ENCODE measurements at regions not wholly inside any gene's neighbourhood (a gene's known extent, or its start where the extent isn't known, plus 50 kb on each side); places are given as distances from the start of the nearest gene placed in this dataset.

- TF ChIP-seq, protein P1, sequence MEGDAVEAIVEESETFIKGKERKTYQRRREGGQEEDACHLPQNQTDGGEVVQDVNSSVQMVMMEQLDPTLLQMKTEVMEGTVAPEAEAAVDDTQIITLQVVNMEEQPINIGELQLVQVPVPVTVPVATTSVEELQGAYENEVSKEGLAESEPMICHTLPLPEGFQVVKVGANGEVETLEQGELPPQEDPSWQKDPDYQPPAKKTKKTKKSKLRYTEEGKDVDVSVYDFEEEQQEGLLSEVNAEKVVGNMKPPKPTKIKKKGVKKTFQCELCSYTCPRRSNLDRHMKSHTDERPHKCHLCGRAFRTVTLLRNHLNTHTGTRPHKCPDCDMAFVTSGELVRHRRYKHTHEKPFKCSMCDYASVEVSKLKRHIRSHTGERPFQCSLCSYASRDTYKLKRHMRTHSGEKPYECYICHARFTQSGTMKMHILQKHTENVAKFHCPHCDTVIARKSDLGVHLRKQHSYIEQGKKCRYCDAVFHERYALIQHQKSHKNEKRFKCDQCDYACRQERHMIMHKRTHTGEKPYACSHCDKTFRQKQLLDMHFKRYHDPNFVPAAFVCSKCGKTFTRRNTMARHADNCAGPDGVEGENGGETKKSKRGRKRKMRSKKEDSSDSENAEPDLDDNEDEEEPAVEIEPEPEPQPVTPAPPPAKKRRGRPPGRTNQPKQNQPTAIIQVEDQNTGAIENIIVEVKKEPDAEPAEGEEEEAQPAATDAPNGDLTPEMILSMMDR (IDR thresholded peaks at IDR 0.05; ENCODE audit: insufficient read depth, low read depth, low read length), result no peak
- TF ChIP-seq EZH2 (IDR thresholded peaks at IDR 0.05; ENCODE audit: insufficient read depth, low read length), result no peak
- FAIRE-seq, result no peak
- no peaks in the 10 kb centered on the region for H3K36me3 ChIP-seq (ENCODE audit: insufficient read depth, low read length)
- Mint-ChIP-seq H3K27me3 (ENCODE audit: low read depth, unreplicated experiment) (no peaks in the 10 kb centered on the region), H3K9me3 (ENCODE audit: unreplicated experiment) (no peaks in the 10 kb centered on the region), H3K36me3 (ENCODE audit: low read depth, unreplicated experiment) (no peaks in the 10 kb centered on the region), H3K27ac (ENCODE audit: unreplicated experiment) (no peak overlapping the region), H3K4me1 (ENCODE audit: low read depth, unreplicated experiment) (peaks cover 11% of the 10 kb centered on the region), H3K4me3 (ENCODE audit: unreplicated experiment) (no peak overlapping the region)
- no peak overlapping the region for H3K27ac ChIP-seq (ENCODE audit: low read depth, low read length)
- no peak overlapping the region for H3K4me2 ChIP-seq (ENCODE audit: low read length)
- H3K79me2 ChIP-seq (ENCODE audit: insufficient read depth, low read length), result no peaks in the 10 kb centered on the region
- no peaks in the 10 kb centered on the region for H3K4me1 ChIP-seq (ENCODE audit: insufficient read depth, low read length)
- H4K20me1 ChIP-seq (ENCODE audit: insufficient read depth, low read length), result no peaks in the 10 kb centered on the region
- DNase-seq (ENCODE audit: low read depth), result no peak
- no peak overlapping the region for H3K4me3 ChIP-seq (ENCODE audit: insufficient read depth, low read depth, low read length)
- no peaks in the 10 kb centered on the region for H3K27me3 ChIP-seq (ENCODE audit: insufficient read depth, low read length)
- H3K9me3 ChIP-seq (ENCODE audit: insufficient read depth, low read depth, low read length), result no peaks in the 10 kb centered on the region
- no peak overlapping the region for H2AFZ ChIP-seq (ENCODE audit: low read depth, low read length)
- no peak overlapping the region for H3K9ac ChIP-seq (ENCODE audit: low read length)
Measured at GRCh38 chr7:11235491-11235890, 261.8 kb downstream of the PHF14 start.

DNA sequence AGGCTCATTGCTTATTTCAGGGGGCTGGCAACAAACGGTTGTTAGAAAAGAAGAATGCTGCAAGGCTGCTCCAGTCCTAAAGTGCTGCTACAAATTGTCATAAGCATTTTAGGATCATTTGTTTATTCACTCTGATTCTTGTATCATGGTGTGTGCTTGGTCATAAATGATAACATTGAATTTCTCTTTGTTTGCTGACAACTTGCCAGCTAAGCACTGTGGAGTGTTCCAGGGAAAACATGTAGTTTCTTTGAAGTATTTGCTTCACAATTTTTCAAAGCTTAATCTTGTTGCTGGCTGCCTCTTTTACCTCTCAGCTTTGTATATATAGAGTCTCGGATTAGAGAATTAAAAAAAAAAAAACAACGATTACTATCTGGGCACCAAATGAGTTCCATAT, 263.0 kb downstream of the PHF14 start:
- no peak for TF ChIP-seq EZH2 (IDR thresholded peaks at IDR 0.05; ENCODE audit: insufficient read depth, low read length)
- TF ChIP-seq, protein P1 (IDR thresholded peaks at IDR 0.05; ENCODE audit: insufficient read depth, low read depth, low read length), result no peak
- H3K4me1 ChIP-seq (ENCODE audit: insufficient read depth, low read length), result no peaks in the 10 kb centered on the region
- H3K4me3 ChIP-seq (ENCODE audit: insufficient read depth, low read depth, low read length), result no peak overlapping the region
- no peaks in the 10 kb centered on the region for H3K27me3 Mint-ChIP-seq (ENCODE audit: low read depth, unreplicated experiment)
- H4K20me1 ChIP-seq (ENCODE audit: insufficient read depth, low read length), result no peaks in the 10 kb centered on the region
- peaks cover 11% of the 10 kb centered on the region for H3K4me1 Mint-ChIP-seq (ENCODE audit: low read depth, unreplicated experiment)
- DNase-seq (ENCODE audit: low read depth) (no peak), FAIRE-seq (no peak)
- H3K4me2 ChIP-seq (ENCODE audit: low read length), result no peak overlapping the region
- H3K27ac ChIP-seq (ENCODE audit: low read depth, low read length), result no peak overlapping the region
- H2AFZ ChIP-seq (ENCODE audit: low read depth, low read length), result no peak overlapping the region
- no peaks in the 10 kb centered on the region for H3K79me2 ChIP-seq (ENCODE audit: insufficient read depth, low read length)
- no peaks in the 10 kb centered on the region for H3K27me3 ChIP-seq (ENCODE audit: insufficient read depth, low read length)
- H3K4me3 Mint-ChIP-seq (ENCODE audit: unreplicated experiment), result no peak overlapping the region
- no peak overlapping the region for H3K27ac Mint-ChIP-seq (ENCODE audit: unreplicated experiment)
- no peak overlapping the region for H3K9ac ChIP-seq (ENCODE audit: low read length)
- no peaks in the 10 kb centered on the region for H3K36me3 Mint-ChIP-seq (ENCODE audit: low read depth, unreplicated experiment)
- H3K9me3 ChIP-seq (ENCODE audit: insufficient read depth, low read depth, low read length), result no peaks in the 10 kb centered on the region
- no peaks in the 10 kb centered on the region for H3K36me3 ChIP-seq (ENCODE audit: insufficient read depth, low read length)
- H3K9me3 Mint-ChIP-seq (ENCODE audit: unreplicated experiment), result no peaks in the 10 kb centered on the region

DNA sequence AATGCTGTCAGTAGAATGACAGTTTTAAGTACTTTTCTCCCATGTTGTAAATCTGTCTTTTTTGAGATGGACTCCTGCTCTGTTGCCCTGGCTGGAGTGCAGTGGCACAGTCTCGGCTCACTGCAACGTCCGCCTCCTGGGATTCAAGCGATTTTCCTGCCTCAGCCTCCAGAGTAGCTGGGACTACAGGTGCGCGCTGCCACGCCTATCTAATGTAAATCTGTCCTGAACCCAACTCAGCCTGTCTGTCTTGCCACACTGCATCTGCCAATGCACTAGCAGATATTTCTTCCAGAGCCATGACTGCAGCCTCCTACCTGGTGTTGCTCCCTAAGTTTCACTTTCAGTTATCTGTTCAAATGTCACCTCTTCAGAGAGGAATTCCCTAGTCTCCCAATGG, 264.1 kb downstream of the PHF14 start:
- Histone ChIP-seq H3K27ac (ENCODE audit: low read depth, low read length) (no peak overlapping the region), H3K4me1 (ENCODE audit: insufficient read depth, low read length) (no peaks in the 10 kb centered on the region), H3K4me2 (ENCODE audit: low read length) (no peak overlapping the region), H3K79me2 (ENCODE audit: insufficient read depth, low read length) (no peaks in the 10 kb centered on the region), H2AFZ (ENCODE audit: low read depth, low read length) (no peak overlapping the region), H3K36me3 (ENCODE audit: insufficient read depth, low read length) (no peaks in the 10 kb centered on the region), H3K4me3 (ENCODE audit: insufficient read depth, low read depth, low read length) (no peak overlapping the region), H3K27me3 (ENCODE audit: insufficient read depth, low read length) (no peaks in the 10 kb centered on the region), H3K9me3 (ENCODE audit: insufficient read depth, low read depth, low read length) (no peaks in the 10 kb centered on the region), H4K20me1 (ENCODE audit: insufficient read depth, low read length) (no peaks in the 10 kb centered on the region), H3K9ac (ENCODE audit: low read length) (no peak overlapping the region)
- no peaks in the 10 kb centered on the region for H3K27me3 Mint-ChIP-seq (ENCODE audit: low read depth, unreplicated experiment)
- H3K9me3 Mint-ChIP-seq (ENCODE audit: unreplicated experiment), result no peaks in the 10 kb centered on the region
- TF ChIP-seq EZH2 (IDR thresholded peaks at IDR 0.05; ENCODE audit: insufficient read depth, low read length), result no peak
- TF ChIP-seq, protein P1 (IDR thresholded peaks at IDR 0.05; ENCODE audit: insufficient read depth, low read depth, low read length), result no peak
- no peak overlapping the region for H3K4me3 Mint-ChIP-seq (ENCODE audit: unreplicated experiment)
- H3K4me1 Mint-ChIP-seq (ENCODE audit: low read depth, unreplicated experiment), result peaks cover 11% of the 10 kb centered on the region
- H3K27ac Mint-ChIP-seq (ENCODE audit: unreplicated experiment), result no peak overlapping the region
- FAIRE-seq, result no peak
- H3K36me3 Mint-ChIP-seq (ENCODE audit: low read depth, unreplicated experiment), result no peaks in the 10 kb centered on the region
- no peak for DNase-seq (ENCODE audit: low read depth)

Measured in astrocyte (in vitro differentiated cells and primary cell).